Sigmoid colon (tissue), 4 donors: ENCODE measurements at regions not wholly inside any gene's neighbourhood (a gene's known extent, or its start where the extent isn't known, plus 50 kb on each side); places are given as distances from the start of the nearest gene placed in this dataset.

Source experiments
- CTCF ChIP-seq, 4 experiments: fragments of 450-650 bp in 3 of 4; fragments of 200-600 bp in 1 of 4; IDR thresholded peaks; one replicate each; pipeline ENCODE4 v1.5.1; 2016 to 2019; ENCODE audit warnings: antibody characterized with exemption in 4 of 4, mild to moderate bottlenecking in 3 of 4, moderate library complexity in 2 of 4
- EP300 ChIP-seq, 4 donors: sonication (generic); formaldehyde crosslinking; IDR thresholded peaks; one replicate each; pipeline ENCODE4 v1.6.1; 2017; ENCODE audit warnings: antibody characterized with exemption in 4 of 4
- POLR2A ChIP-seq, 2 donors: fragments of 450-650 bp; IDR thresholded peaks; one replicate each; pipeline ENCODE4 v1.6.1; 2016; ENCODE audit warnings: antibody characterized with exemption in 2 of 2, mild to moderate bottlenecking in 2 of 2, moderate library complexity in 2 of 2
- POLR2AphosphoS5 ChIP-seq, 4 donors: sonication (generic); formaldehyde crosslinking; IDR thresholded peaks; one replicate each; pipeline ENCODE4 v1.6.1; 2017; ENCODE audit warnings: antibody characterized with exemption in 4 of 4

- no peak for TF ChIP-seq POLR2A (IDR thresholded peaks at IDR 0.05)
- no peak for TF ChIP-seq CTCF (IDR thresholded peaks at IDR 0.05)
- no peak for TF ChIP-seq EP300 (IDR thresholded peaks at IDR 0.05)
- no peak for TF ChIP-seq POLR2AphosphoS5 (IDR thresholded peaks at IDR 0.05)
These were observed 55.8 kb downstream of the UNCX start for GRCh38 chr7:1288390-1288995.
